Upper lobe of right lung (tissue), 1 donor: ENCODE measurements at regions not wholly inside any gene's neighbourhood (a gene's known extent, or its start where the extent isn't known, plus 50 kb on each side); places are given as distances from the start of the nearest gene placed in this dataset.

Experiments
- ATAC-seq: fragments of 200-7000 bp; cut with Tn5 transposase; one replicate; pipeline ENCODE4 v1.9.1; 2020; ENCODE audit warnings: mild to moderate bottlenecking, moderate library complexity
- DNase-seq: peaks from one replicate; pipeline ENCODE4 v3.0.0-alpha.2; 2020
- H3K27ac ChIP-seq: fragments of 200-600 bp; one replicate; pipeline ENCODE4 v1.8.0; 2022
- H3K27me3 ChIP-seq: fragments of 200-600 bp; one replicate; pipeline ENCODE4 v1.8.0; 2022; ENCODE audit warnings: mild to moderate bottlenecking
- H3K36me3 ChIP-seq: fragments of 200-600 bp; one replicate; pipeline ENCODE4 v1.8.0; 2022
- H3K4me1 ChIP-seq: fragments of 200-600 bp; one replicate; pipeline ENCODE4 v1.8.0; 2022
- H3K4me3 ChIP-seq: fragments of 200-600 bp; one replicate; pipeline ENCODE4 v1.8.0; 2022; ENCODE audit warnings: mild to moderate bottlenecking
- H3K9me3 ChIP-seq: fragments of 200-600 bp; one replicate; pipeline ENCODE4 v1.8.0; 2022
- intact Hi-C: fragments of 100-400 bp; cut with DNase I; formaldehyde crosslinking; loops from one replicate; pipeline ENCODE4 v1.11.0; 2022
- TF ChIP-seq, protein P1 (sequence below): fragments of 200-600 bp; IDR thresholded peaks from one replicate; pipeline ENCODE4 v1.8.0; 2022; ENCODE audit warnings: antibody characterized with exemption
- donor health status: DM: no; HTN: yes; CAD: no; lungs with severe emphysema.

DNA sequence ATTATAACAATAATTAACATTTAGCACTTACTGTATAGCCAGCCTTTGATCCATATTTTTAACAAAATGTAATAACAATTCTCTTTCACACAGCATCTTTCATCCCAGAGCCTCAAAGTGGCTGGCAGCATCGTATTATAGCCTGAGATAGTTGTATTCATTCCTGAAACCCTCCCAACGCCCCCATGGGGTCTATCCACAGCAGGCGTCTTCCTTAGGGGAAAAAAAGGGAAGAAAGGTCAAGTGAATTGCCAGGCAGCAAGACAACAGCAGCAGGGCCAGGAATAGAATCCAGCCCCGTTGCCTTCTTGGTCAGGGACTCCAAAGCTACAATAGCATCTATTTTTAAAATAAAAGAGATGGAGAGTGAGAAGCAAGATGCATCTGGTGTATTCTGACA, 424.4 kb upstream of the ID2 start:
- H3K27ac ChIP-seq: no peak overlapping the region
- H3K4me3 ChIP-seq: no peak overlapping the region
- TF ChIP-seq, protein P1, sequence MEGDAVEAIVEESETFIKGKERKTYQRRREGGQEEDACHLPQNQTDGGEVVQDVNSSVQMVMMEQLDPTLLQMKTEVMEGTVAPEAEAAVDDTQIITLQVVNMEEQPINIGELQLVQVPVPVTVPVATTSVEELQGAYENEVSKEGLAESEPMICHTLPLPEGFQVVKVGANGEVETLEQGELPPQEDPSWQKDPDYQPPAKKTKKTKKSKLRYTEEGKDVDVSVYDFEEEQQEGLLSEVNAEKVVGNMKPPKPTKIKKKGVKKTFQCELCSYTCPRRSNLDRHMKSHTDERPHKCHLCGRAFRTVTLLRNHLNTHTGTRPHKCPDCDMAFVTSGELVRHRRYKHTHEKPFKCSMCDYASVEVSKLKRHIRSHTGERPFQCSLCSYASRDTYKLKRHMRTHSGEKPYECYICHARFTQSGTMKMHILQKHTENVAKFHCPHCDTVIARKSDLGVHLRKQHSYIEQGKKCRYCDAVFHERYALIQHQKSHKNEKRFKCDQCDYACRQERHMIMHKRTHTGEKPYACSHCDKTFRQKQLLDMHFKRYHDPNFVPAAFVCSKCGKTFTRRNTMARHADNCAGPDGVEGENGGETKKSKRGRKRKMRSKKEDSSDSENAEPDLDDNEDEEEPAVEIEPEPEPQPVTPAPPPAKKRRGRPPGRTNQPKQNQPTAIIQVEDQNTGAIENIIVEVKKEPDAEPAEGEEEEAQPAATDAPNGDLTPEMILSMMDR: no peak
- no peaks in the 10 kb centered on the region for H3K27me3 ChIP-seq
- no peaks in the 10 kb centered on the region for H3K4me1 ChIP-seq
- ATAC-seq (no peak), DNase-seq (no peak)
- H3K36me3 ChIP-seq: no peaks in the 10 kb centered on the region
- H3K9me3 ChIP-seq: no peaks in the 10 kb centered on the region
- intact Hi-C loops: no loop called here

DNA sequence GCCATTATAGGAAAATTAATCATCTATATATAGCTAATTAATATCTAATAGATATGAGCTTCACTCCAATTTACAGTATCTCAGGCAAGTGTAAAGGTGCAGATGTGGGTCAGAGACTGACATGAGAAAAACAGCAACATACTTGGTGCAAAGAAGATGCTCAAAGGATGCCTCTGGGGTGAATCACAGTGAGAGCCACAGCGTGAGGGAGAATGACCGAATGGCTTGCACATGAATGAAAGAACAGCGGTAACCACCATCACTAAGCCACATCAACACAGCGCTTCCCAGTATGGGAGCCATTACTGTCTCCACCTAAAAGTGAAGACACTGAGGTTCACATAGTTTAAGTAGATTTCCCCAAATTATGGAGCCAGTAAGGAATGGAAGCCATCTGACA, 423.4 kb upstream of the ID2 start:
- Histone ChIP-seq H3K27me3 (no peaks in the 10 kb centered on the region), H3K4me1 (no peaks in the 10 kb centered on the region), H3K9me3 (no peaks in the 10 kb centered on the region), H3K4me3 (no peak overlapping the region), H3K27ac (no peak overlapping the region), H3K36me3 (no peaks in the 10 kb centered on the region)
- TF ChIP-seq, protein P1: no peak
- intact Hi-C loops: no loop called here
- DNase-seq (no peak), ATAC-seq (no peak)

DNA sequence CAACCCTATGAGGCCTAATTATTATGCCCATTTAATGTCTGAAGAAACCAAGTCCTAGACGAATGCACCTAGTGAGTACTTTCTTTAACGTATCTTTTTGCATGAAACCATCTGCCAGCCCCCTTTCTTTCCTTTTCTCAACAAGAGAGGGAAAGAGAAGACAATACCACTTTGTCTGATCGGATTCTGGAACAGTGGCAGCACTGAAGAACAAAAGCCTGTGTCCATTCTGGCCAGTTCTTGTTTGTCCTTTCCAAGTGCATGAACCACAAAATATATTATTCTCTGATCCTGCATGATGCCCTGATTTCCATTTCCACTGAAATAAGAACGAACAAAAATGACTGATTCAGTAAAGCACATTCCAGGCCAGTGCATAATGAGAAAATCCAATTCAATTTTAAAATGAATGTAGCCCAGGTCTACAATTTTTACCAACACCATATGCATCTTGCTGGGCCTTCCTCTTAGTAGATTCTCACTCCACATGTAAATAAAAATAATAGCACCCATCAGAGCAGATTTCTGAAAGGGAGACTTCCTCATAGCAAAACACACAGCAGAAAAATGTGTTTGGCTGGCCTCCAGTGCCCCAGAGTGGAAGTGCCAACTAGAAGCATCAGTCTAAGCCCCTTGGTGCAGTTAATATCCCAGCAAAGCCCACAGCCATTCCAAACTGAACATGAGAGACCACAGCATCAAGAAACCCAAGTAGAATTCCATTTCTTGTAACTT, 422.6 kb upstream of the ID2 start:
- H3K27ac ChIP-seq: no peak overlapping the region
- intact Hi-C loops: no loop called here
- no peaks in the 10 kb centered on the region for H3K27me3 ChIP-seq
- H3K36me3 ChIP-seq: no peaks in the 10 kb centered on the region
- no peak for ATAC-seq
- TF ChIP-seq, protein P1: no peak
- H3K4me3 ChIP-seq: no peak overlapping the region
- H3K9me3 ChIP-seq: no peaks in the 10 kb centered on the region
- DNase-seq: no peak
- no peaks in the 10 kb centered on the region for H3K4me1 ChIP-seq

DNA sequence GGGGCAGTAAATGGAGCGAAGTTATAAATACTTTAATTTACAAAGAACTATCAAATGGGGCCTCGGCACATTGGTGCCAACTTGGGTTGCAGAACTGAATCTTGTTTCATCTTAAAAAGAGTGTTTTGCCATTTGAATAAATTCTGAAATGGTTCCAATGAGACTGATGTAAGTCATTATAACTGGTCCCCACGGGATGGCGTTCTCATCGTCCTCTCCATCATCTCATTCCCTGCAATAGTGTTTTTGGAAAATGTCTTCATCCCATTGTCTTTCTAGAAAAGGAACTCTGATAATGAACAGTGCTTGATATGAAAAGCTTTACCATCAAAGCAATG, 422.0 kb upstream of the ID2 start:
- H3K36me3 ChIP-seq: no peaks in the 10 kb centered on the region
- H3K9me3 ChIP-seq: no peaks in the 10 kb centered on the region
- no peak overlapping the region for H3K4me3 ChIP-seq
- H3K27ac ChIP-seq: no peak overlapping the region
- no peak for ATAC-seq
- no peaks in the 10 kb centered on the region for H3K27me3 ChIP-seq
- no peak for DNase-seq
- TF ChIP-seq, protein P1: no peak
- H3K4me1 ChIP-seq: no peaks in the 10 kb centered on the region
- intact Hi-C loops: no loop called here

DNA sequence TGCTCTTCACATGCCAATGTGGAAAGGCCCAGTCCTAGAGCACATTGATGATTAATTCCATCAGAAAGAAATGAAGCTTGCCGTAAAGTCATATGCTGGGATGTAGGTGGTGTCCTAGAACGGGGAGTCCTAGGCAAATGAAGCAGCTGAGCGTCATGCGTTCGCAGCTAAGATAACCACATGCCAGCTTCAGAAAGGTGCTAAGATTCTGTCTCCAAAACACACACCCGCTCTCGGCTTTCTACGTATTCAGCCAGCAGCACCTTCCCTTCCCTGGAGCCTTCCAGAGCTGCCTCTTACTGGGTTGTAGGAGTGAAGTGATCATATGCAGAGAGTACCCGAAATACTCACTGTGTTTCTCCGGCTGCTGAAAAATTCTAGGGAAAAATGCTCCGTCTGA, 421.6 kb upstream of the ID2 start:
- DNase-seq (no peak), ATAC-seq (no peak)
- no peak overlapping the region for H3K27ac ChIP-seq
- no peaks in the 10 kb centered on the region for H3K27me3 ChIP-seq
- H3K4me3 ChIP-seq: no peak overlapping the region
- no peaks in the 10 kb centered on the region for H3K9me3 ChIP-seq
- no peaks in the 10 kb centered on the region for H3K4me1 ChIP-seq
- no peaks in the 10 kb centered on the region for H3K36me3 ChIP-seq
- intact Hi-C loops: no loop called here
- TF ChIP-seq, protein P1: no peak

DNA sequence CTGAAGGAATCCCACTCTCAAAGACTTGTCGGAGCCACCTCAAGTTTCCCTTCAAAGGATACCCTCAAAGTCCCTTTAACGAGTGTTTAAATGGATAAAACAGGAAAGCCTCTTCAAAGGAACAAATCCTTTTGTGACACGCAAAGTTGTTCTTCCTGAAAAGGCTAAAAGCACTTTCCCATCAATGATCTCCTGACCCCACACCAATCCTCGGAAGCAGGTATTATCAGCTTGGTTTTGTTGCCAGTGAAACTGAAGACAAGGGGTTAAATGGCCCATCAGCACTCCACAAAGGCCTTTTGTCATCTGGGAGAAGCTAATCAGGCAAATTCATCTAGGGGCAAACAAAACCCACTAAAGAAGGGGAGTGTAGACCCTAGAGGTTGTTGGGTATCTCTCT, 418.0 kb upstream of the ID2 start:
- Histone ChIP-seq H3K27me3 (no peaks in the 10 kb centered on the region), H3K4me1 (no peaks in the 10 kb centered on the region), H3K27ac (no peak overlapping the region), H3K9me3 (no peaks in the 10 kb centered on the region), H3K4me3 (no peak overlapping the region), H3K36me3 (no peaks in the 10 kb centered on the region)
- ATAC-seq: no peak
- TF ChIP-seq, protein P1: no peak
- intact Hi-C loops: no loop called here
- DNase-seq: no peak
